22Rv1 (cell line): ENCODE measurements at regions not wholly inside any gene's neighbourhood (a gene's known extent, or its start where the extent isn't known, plus 50 kb on each side); places are given as distances from the start of the nearest gene placed in this dataset.

Experiments used
- H3K27ac ChIP-seq: fragments of 450-650 bp; 2 replicates; pipeline ENCODE4 v1.5.1; 2017
- ZFX ChIP-seq: fragments of 450-650 bp; IDR thresholded peaks from 2 replicates; pipeline ENCODE4 v1.6.1; 2017; ENCODE audit warnings: antibody characterized with exemption, borderline replicate concordance
- TF ChIP-seq, protein P1 (sequence below): fragments of 450-650 bp; IDR thresholded peaks from 2 replicates; pipeline ENCODE4 v1.5.1; 2017; ENCODE audit warnings: mild to moderate bottlenecking

DNA sequence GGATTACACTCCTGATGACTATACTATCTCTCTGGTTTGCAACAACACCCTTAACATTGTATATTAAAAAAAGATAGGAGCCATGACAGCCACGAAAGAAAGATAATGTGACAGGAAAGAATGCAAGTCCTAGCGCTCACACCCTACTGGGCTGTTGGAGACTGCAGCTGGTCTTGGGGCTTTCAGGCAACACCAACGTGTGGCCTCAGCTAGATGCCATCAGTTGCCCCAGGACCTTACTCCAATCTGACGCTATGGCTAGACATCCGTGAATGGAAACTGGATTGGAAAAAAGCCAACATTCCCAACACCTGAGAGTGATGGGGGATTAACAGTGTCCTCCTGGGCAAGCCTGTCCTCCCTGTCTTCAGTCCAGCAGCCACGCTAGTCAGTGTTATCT lies 357.4 kb upstream of the GULP1 start:
- no peak overlapping the region for H3K27ac ChIP-seq
- no peak for TF ChIP-seq ZFX
- TF ChIP-seq, protein P1, sequence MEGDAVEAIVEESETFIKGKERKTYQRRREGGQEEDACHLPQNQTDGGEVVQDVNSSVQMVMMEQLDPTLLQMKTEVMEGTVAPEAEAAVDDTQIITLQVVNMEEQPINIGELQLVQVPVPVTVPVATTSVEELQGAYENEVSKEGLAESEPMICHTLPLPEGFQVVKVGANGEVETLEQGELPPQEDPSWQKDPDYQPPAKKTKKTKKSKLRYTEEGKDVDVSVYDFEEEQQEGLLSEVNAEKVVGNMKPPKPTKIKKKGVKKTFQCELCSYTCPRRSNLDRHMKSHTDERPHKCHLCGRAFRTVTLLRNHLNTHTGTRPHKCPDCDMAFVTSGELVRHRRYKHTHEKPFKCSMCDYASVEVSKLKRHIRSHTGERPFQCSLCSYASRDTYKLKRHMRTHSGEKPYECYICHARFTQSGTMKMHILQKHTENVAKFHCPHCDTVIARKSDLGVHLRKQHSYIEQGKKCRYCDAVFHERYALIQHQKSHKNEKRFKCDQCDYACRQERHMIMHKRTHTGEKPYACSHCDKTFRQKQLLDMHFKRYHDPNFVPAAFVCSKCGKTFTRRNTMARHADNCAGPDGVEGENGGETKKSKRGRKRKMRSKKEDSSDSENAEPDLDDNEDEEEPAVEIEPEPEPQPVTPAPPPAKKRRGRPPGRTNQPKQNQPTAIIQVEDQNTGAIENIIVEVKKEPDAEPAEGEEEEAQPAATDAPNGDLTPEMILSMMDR = no peak

DNA sequence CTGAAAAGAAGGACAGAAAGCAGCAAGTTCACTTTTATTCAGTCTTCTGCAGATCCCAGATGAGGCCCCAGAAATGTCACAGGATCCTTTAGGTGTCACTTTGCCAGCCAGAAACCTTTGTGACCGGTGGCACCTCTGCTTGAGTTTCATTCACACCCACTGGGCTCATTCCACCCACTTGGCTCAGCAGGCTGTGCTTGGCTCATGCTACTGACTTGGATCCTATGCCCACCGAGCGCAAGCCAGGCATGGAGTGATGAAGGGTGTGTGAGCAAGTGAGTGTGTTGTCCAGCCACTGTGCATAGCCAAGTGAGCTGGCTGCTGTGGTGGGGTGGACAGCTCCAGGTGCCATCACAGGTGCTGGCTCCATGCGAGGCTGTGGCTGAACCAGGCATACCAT lies 357.0 kb upstream of the GULP1 start:
- no peak for TF ChIP-seq ZFX
- TF ChIP-seq, protein P1 = no peak
- no peak overlapping the region for H3K27ac ChIP-seq

DNA sequence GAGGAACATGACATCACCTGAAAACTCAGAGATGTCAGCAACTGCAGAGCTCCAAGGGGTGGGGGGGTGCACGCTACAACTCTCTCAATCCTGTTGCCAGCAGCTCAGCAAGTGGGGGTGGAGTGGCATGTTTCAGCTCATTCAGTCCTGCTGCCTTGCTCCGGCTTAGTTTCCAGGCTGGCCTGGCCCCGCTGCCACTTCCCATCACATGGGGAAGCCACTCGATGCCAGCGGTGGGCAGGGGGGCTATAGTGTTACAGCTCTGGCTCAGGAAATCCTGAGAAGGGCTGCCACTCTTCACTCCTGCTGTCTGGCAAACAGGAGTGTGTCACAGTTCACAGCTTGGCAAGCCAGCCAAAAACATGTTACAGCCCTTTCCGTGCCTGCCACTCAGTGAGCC lies 356.5 kb upstream of the GULP1 start:
- H3K27ac ChIP-seq = no peak overlapping the region
- no peak for TF ChIP-seq ZFX
- TF ChIP-seq, protein P1 = no peak

DNA sequence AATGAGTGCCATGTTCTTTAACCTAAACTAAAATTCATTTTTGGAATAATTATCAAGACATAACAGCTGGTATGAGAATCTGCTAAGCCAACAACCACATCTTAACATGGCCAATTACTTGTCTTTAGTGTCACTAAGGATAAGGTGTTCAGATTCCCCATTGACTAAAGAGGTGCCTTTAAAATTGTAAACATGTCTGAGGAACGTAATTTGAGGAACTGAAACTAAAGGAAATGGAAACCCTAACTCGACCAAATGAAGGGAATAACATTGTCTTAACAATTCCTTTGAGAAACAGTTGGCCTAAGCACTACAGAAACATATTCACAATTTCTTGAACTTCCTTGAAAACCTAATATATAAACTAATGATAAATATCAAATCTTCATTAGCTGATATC lies 355.4 kb upstream of the GULP1 start:
- H3K27ac ChIP-seq = no peak overlapping the region
- TF ChIP-seq ZFX = no peak
- TF ChIP-seq, protein P1 = no peak

DNA sequence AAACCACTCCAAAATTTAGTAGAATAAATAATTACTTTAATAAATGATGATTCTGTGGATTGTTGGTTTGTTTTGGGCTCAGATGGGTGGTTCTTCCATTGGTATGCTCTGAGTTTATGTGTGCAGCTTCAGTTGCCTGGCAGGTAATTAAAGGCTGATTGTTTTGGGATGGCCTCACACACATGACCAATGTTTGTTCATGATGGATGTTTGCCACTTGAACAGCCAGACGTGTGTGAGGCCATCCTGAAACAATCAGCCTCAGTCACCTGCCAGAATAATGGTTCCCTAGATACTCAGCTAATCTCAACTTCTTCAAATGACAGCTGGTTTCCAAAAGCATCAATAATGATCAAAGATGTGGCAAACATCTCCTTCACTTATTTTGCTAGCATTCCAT lies 352.5 kb upstream of the GULP1 start:
- H3K27ac ChIP-seq = no peak overlapping the region
- TF ChIP-seq ZFX = no peak
- TF ChIP-seq, protein P1 = no peak

DNA sequence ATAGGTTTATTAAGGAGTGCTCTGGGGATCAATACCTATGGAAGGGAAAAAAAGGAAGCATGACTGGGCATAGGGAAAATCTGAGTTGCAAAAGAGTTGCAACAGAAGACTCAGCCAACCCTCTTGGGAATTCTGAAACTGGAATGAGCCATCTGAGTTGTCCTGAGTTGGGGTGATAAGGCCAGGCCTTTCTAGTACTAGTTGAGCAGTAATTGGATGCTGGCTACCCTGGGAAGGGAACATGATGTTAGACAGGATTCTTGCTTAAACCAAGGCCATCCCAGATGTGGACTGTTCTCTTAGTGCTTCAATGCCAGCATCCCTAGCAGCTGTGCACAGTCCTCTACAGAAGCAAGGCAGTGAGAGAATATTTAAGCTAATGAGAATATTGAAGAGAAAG lies 348.8 kb upstream of the GULP1 start:
- no peak overlapping the region for H3K27ac ChIP-seq
- no peak for TF ChIP-seq ZFX

DNA sequence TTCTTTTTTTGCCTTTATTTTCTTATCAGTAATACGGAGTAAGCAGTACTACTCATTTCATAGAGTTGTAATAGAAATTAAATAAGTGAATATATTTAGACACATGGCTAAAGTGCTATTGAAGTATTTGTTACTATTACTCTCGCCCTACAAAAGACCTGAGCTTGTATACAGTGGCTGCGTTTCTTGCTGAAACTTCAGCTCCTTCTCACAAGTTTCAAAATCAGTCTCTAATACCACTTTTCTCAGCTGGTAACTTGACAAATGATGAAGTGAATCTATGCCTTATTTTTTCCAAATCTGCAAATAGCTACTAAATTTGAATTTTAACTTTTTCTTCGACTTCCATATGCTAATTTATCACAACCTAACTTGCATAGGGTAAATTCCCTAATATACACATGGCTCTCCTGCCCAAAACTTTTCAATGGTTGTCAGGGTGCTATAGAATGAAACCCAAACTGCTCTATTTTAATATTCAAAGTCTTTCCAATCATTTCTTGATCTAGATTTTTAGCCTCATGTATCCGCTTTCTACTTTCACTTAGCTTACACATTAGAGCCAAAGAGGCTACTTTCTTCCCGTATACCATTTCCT lies 347.8 kb upstream of the GULP1 start:
- H3K27ac ChIP-seq = no peak overlapping the region
- TF ChIP-seq ZFX = no peak
- TF ChIP-seq, protein P1 = no peak

DNA sequence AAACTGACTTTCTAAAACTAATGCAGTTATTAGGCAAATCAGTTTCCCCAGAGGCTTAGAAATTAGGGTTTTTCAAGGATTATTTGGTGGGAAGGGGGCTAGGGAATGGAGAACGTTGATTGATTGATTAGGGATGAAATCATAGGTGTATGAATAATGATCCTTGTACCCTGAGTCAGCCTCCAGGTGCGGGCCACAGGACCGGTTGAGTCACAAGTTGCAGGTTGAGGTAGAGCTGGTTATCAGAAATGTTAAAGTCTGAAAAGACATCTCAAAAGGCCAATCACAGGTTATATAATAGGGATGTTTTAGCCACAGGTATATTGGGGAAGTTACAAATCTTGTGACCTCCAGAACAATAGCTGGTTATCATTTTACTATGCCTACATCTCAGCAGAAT lies 341.8 kb upstream of the GULP1 start:
- no peak for TF ChIP-seq ZFX
- TF ChIP-seq, protein P1 = no peak
- H3K27ac ChIP-seq = no peak overlapping the region
